ENCODE measurements at regions not wholly inside any gene's neighbourhood (a gene's known extent, or its start where the extent isn't known, plus 50 kb on each side); places are given as distances from the start of the nearest gene placed in this dataset.

GRCh38 chr7:17534348-17534747, 235.9 kb downstream of the AHR start:
- Mint-ChIP-seq H3K4me3 (no peak overlapping the region), H3K27ac (no peak overlapping the region), H3K36me3 (ENCODE audit: low read depth) (no peaks in the 10 kb centered on the region), H3K27me3 (ENCODE audit: low read depth) (no peaks in the 10 kb centered on the region), H3K4me1 (no peaks in the 10 kb centered on the region), H3K9me3 (no peaks in the 10 kb centered on the region)
- TF ChIP-seq CTCF (IDR thresholded peaks at IDR 0.05; ENCODE audit: unreplicated experiment in 3 of 3): no peak

GRCh38 chr7:17535776-17536175, 237.3 kb downstream of the AHR start:
- H3K27me3 Mint-ChIP-seq (ENCODE audit: low read depth): no peaks in the 10 kb centered on the region

GRCh38 chr7:17544401-17544800, 245.9 kb downstream of the AHR start:
- peaks cover 26% of the 10 kb centered on the region for H3K4me1 Mint-ChIP-seq
- H3K27ac Mint-ChIP-seq: peak overlapping the region in 2 of 3 experiments; percentile 70 to 90
- no peaks in the 10 kb centered on the region for H3K9me3 Mint-ChIP-seq
- H3K4me3 Mint-ChIP-seq: no peak overlapping the region
- no peaks in the 10 kb centered on the region for H3K27me3 Mint-ChIP-seq (ENCODE audit: low read depth)
- no peaks in the 10 kb centered on the region for H3K36me3 Mint-ChIP-seq (ENCODE audit: low read depth)
- no peak for TF ChIP-seq CTCF (IDR thresholded peaks at IDR 0.05; ENCODE audit: unreplicated experiment in 3 of 3)

More at GRCh38 chr7:17535776-17536175, 237.3 kb downstream of the AHR start:
- Mint-ChIP-seq H3K36me3 (ENCODE audit: low read depth) (no peaks in the 10 kb centered on the region), H3K9me3 (no peaks in the 10 kb centered on the region), H3K27ac (peak overlapping the region in 1 of 3 experiments; percentile 18), H3K4me3 (no peak overlapping the region), H3K4me1 (no peaks in the 10 kb centered on the region)
- no peak for TF ChIP-seq CTCF (IDR thresholded peaks at IDR 0.05; ENCODE audit: unreplicated experiment in 3 of 3)

GRCh38 chr7:17545348-17545747, 246.9 kb downstream of the AHR start:
- H3K36me3 Mint-ChIP-seq (ENCODE audit: low read depth): no peaks in the 10 kb centered on the region
- peak overlapping the region; percentile 15 to 90 (median 70) for H3K27ac Mint-ChIP-seq
- H3K9me3 Mint-ChIP-seq: no peaks in the 10 kb centered on the region
- peaks cover 26% of the 10 kb centered on the region for H3K4me1 Mint-ChIP-seq
- H3K4me3 Mint-ChIP-seq: no peak overlapping the region
- no peak for TF ChIP-seq CTCF (IDR thresholded peaks at IDR 0.05; ENCODE audit: unreplicated experiment in 3 of 3)
- no peaks in the 10 kb centered on the region for H3K27me3 Mint-ChIP-seq (ENCODE audit: low read depth)

GRCh38 chr7:17546189-17546588, 247.7 kb downstream of the AHR start:
- Mint-ChIP-seq H3K4me1 (peaks cover 26% of the 10 kb centered on the region), H3K9me3 (no peaks in the 10 kb centered on the region), H3K4me3 (no peak overlapping the region), H3K36me3 (ENCODE audit: low read depth) (no peaks in the 10 kb centered on the region), H3K27ac (peak overlapping the region; percentile 64 to 70 (median 66)), H3K27me3 (ENCODE audit: low read depth) (no peaks in the 10 kb centered on the region)
- TF ChIP-seq CTCF (IDR thresholded peaks at IDR 0.05; ENCODE audit: unreplicated experiment in 3 of 3): no peak

- H3K27ac Mint-ChIP-seq: peak overlapping the region; percentile 64 to 70 (median 66)
- no peaks in the 10 kb centered on the region for H3K27me3 Mint-ChIP-seq (ENCODE audit: low read depth)
- H3K4me3 Mint-ChIP-seq: no peak overlapping the region
- no peak for TF ChIP-seq CTCF (IDR thresholded peaks at IDR 0.05; ENCODE audit: unreplicated experiment in 3 of 3)
- no peaks in the 10 kb centered on the region for H3K36me3 Mint-ChIP-seq (ENCODE audit: low read depth)
- peaks cover 26% of the 10 kb centered on the region for H3K4me1 Mint-ChIP-seq
- no peaks in the 10 kb centered on the region for H3K9me3 Mint-ChIP-seq
Measured at GRCh38 chr7:17546592-17546991, 248.1 kb downstream of the AHR start.

Data from nephron (organoid).